K562 (cell line): ENCODE measurements at regions not wholly inside any gene's neighbourhood (a gene's known extent, or its start where the extent isn't known, plus 50 kb on each side); places are given as distances from the start of the nearest gene placed in this dataset.
"Not testable (repeated sequence)": the region's sequence is repeated elsewhere in the genome, so short reads cannot be mapped to it uniquely, and the experiment has no call there.

Source experiments
- ATAC-seq: fragments of 200-7000 bp; cut with Tn5 transposase; 3 replicates; pipeline ENCODE4 v1.9.1; 2020; ENCODE audit warnings: moderate library complexity
- BruUV-seq: library from RNA; stranded (reverse); fragments of 400-500 nt; replicated peaks from 2 replicates; lab custom pipeline; 2021; lab: Mats Ljungman, UMichigan
- CTCF ChIA-PET: fragments of 300-600 bp; formaldehyde crosslinking; extraction: SDS; loops from one replicate; lab custom pipeline; 2021; ENCODE audit warnings: low intra/inter-chr PET ratio; lab: Yijun Ruan, JAX
- POLR2A ChIA-PET: fragments of 300-600, 350-650 bp; sonication (Branson Sonifier 250); formaldehyde crosslinking; extraction: SDS; loops from one replicate; lab custom pipeline; 2021; ENCODE audit warnings: antibody characterized with exemption, inconsistent platforms; lab: Yijun Ruan, JAX
- DNase-seq, 4 experiments: peaks; one replicate each; pipeline versions ENCODE4 v3.0.0 to v3.0.0-alpha.2; 2011 to 2018; ENCODE audit warnings: low spot score in 3 of 4, mixed read lengths in 3 of 4; ENCODE audit errors: extremely low read depth in 1 of 4
- FAIRE-seq: peaks from 2 replicates; lab custom pipeline; 2011; peaks lifted over from hg19 to GRCh38; lab: Jason Lieb, UNC
- H2AFZ ChIP-seq: 2 replicates; pipeline ENCODE4 v1.6.0; 2011; ENCODE audit warnings: low read depth, low read length, control low read depth, inconsistent platforms
- H3K27ac ChIP-seq: fragments of 200-600 bp; 3 replicates; pipeline ENCODE4 v1.8.0; 2011; ENCODE audit warnings: low read depth, mild to moderate bottlenecking, control low read depth, inconsistent platforms, low read length, moderate library complexity, mixed read lengths; ENCODE audit errors: extremely low read depth
- H3K27me3 ChIP-seq, 2 experiments: fragments of 300-600 bp in 1 of 2; 2 replicates in 1 of 2; 3 replicates in 1 of 2; pipeline versions ENCODE4 v1.6.0 to v1.8.0; 2011; ENCODE audit warnings: inconsistent platforms in 2 of 2, low read length in 2 of 2, mild to moderate bottlenecking in 1 of 2, mixed read lengths in 1 of 2, moderate library complexity in 1 of 2; ENCODE audit not compliant: control insufficient read depth in 2 of 2, insufficient read depth in 2 of 2
- H3K36me3 ChIP-seq: fragments of 300-600 bp; 3 replicates; pipeline ENCODE4 v1.8.0; 2011; ENCODE audit warnings: mild to moderate bottlenecking, low read length, inconsistent platforms; ENCODE audit not compliant: control insufficient read depth, insufficient read depth
- H3K4me1 ChIP-seq, 2 experiments: fragments of 200-600 bp in 1 of 2; replicated peaks in 1 of 2; 2 replicates in 1 of 2; 3 replicates in 1 of 2; pipeline versions ENCODE4 v1.5.1 to v1.8.0; 2011; ENCODE audit warnings: inconsistent platforms in 2 of 2, low read length in 2 of 2, mild to moderate bottlenecking in 1 of 2, mixed read lengths in 1 of 2, moderate library complexity in 1 of 2; ENCODE audit not compliant: control insufficient read depth in 2 of 2, insufficient read depth in 2 of 2
- H3K4me2 ChIP-seq: 2 replicates; pipeline ENCODE4 v1.6.1; 2011; ENCODE audit warnings: low read length, control low read depth, inconsistent platforms, mixed read lengths; ENCODE audit not compliant: insufficient read depth
- H3K4me3 ChIP-seq: fragments of 200-600 bp; sonication (generic), shearing (Covaris generic); 2 replicates; pipeline ENCODE4 v1.5.1; 2016; ENCODE audit warnings: control low read depth, inconsistent platforms
- H3K79me2 ChIP-seq: fragments of 200-600 bp; 3 replicates; pipeline ENCODE4 v1.8.0; 2011; ENCODE audit warnings: low read length, inconsistent platforms; ENCODE audit not compliant: control insufficient read depth, insufficient read depth
- H3K9ac ChIP-seq, 2 experiments: 2 replicates each; pipeline versions ENCODE4 v1.6.0 to v1.6.1; 2011; ENCODE audit warnings: low read depth in 2 of 2, low read length in 2 of 2, control low read depth in 1 of 2, inconsistent platforms in 1 of 2, mild to moderate bottlenecking in 1 of 2, mixed read lengths in 1 of 2; ENCODE audit not compliant: insufficient read depth in 1 of 2
- H3K9me1 ChIP-seq: one replicate; pipeline ENCODE4 v1.6.0; 2011; ENCODE audit warnings: inconsistent platforms, mild to moderate bottlenecking, low read length, moderate library complexity; ENCODE audit not compliant: control insufficient read depth, insufficient read depth
- H3K9me3 ChIP-seq: replicated peaks from 2 replicates; pipeline ENCODE4 v1.5.1; 2011; ENCODE audit warnings: low read depth, low read length, inconsistent platforms; ENCODE audit not compliant: control insufficient read depth, insufficient read depth
- H4K20me1 ChIP-seq: replicated peaks from 2 replicates; pipeline ENCODE4 v1.6.1; 2011; ENCODE audit warnings: low read length, inconsistent platforms, mixed read lengths; ENCODE audit not compliant: control insufficient read depth, insufficient read depth
- ATF1 ChIP-seq, 2 experiments: fragments of 450-650 bp in 1 of 2; IDR thresholded peaks; 2 replicates each; pipeline ENCODE4 v1.6.1; 2016; ENCODE audit warnings: missing compliant biosample characterization in 1 of 2, missing genetic modification characterization in 1 of 2
- EHMT2 ChIP-seq: fragments of 450-650 bp; IDR thresholded peaks from 2 replicates; pipeline ENCODE4 v1.6.1; 2018; ENCODE audit warnings: antibody characterized with exemption
- HIVEP1 ChIP-seq: fragments of 250-450 bp; sonication (Bioruptor Pico); IDR thresholded peaks from 2 replicates; pipeline ENCODE4 v1.4.0; 2020; ENCODE audit warnings: mild to moderate bottlenecking
- MAFG ChIP-seq: fragments of 450-650 bp; conservative IDR thresholded peaks from 2 replicates; pipeline ENCODE4 v1.6.1; 2016; ENCODE audit warnings: missing genetic modification characterization, missing compliant biosample characterization
- MYNN ChIP-seq, 2 experiments: sonication (generic); formaldehyde crosslinking in 1 of 2; IDR thresholded peaks; 2 replicates each; pipeline versions ENCODE4 v1.5.0 to v1.6.1; 2016 to 2020; ENCODE audit warnings: antibody characterized with exemption in 1 of 2, missing genetic modification reagents in 1 of 2
- NONO ChIP-seq, 2 experiments: fragments of 200-400 bp in 1 of 2; fragments of 450-650 bp in 1 of 2; formaldehyde crosslinking in 1 of 2; IDR thresholded peaks; 2 replicates each; pipeline ENCODE4 v1.6.1; 2017; ENCODE audit warnings: low read depth in 2 of 2, mild to moderate bottlenecking in 2 of 2, moderate library complexity in 2 of 2, low read length in 1 of 2
- NR2C1 ChIP-seq, 2 experiments: fragments of 450-650 bp; IDR thresholded peaks; 2 replicates each; pipeline ENCODE4 v1.6.1; 2017; ENCODE audit warnings: mild to moderate bottlenecking in 2 of 2, antibody characterized with exemption in 1 of 2, inconsistent platforms in 1 of 2, missing compliant biosample characterization in 1 of 2, missing genetic modification characterization in 1 of 2
- PPARD ChIP-seq: fragments of 250-450 bp; sonication (Bioruptor Pico); IDR thresholded peaks from 2 replicates; pipeline ENCODE4 v1.8.0; 2022; ENCODE audit warnings: inconsistent platforms, mild to moderate bottlenecking, moderate library complexity
- PTBP1 ChIP-seq: fragments of 200-400 bp; formaldehyde crosslinking; IDR thresholded peaks from 2 replicates; pipeline ENCODE4 v1.6.1; 2017; ENCODE audit warnings: low read depth, low read length
- RBFOX2 ChIP-seq: fragments of 200-400 bp; formaldehyde crosslinking; IDR thresholded peaks from 2 replicates; pipeline ENCODE4 v1.6.1; 2017; ENCODE audit warnings: low read depth, mild to moderate bottlenecking, low read length, moderate library complexity
- STAG1 ChIP-seq: sonication (generic); formaldehyde crosslinking; IDR thresholded peaks from 2 replicates; pipeline ENCODE4 v1.5.0; 2020; ENCODE audit warnings: missing genetic modification reagents, borderline replicate concordance
- TAF9B ChIP-seq: fragments of 450-650 bp; IDR thresholded peaks from 2 replicates; pipeline ENCODE4 v1.6.1; 2018; ENCODE audit warnings: mild to moderate bottlenecking; ENCODE audit not compliant: partially characterized antibody
- TARDBP ChIP-seq: fragments of 450-650 bp; IDR thresholded peaks from 2 replicates; pipeline ENCODE4 v1.6.1; 2016
- THAP7 ChIP-seq: fragments of 250-450 bp; sonication (Bioruptor Pico); IDR thresholded peaks from 2 replicates; pipeline ENCODE4 v1.5.0; 2021
- ZNF316 ChIP-seq: fragments of 450-650 bp; IDR thresholded peaks from 2 replicates; pipeline ENCODE4 v1.6.1; 2016
- ZNF445 ChIP-seq: fragments of 250-450 bp; sonication (Bioruptor Pico); IDR thresholded peaks from 2 replicates; pipeline ENCODE4 v1.4.0; 2020; ENCODE audit warnings: low read depth, mild to moderate bottlenecking, moderate library complexity
- WGBS: fragments of 100-300 bp; shearing (Covaris generic); methylation state at CpG from one replicate; pipeline ENCODE4 v1.1.6; 2016; ENCODE audit warnings: low coverage, mixed read lengths; ENCODE audit not compliant: insufficient coverage; ENCODE audit errors: missing lambda C conversion rate; 5-methylcytosine and 5-hydroxymethylcytosine counted together
- in situ Hi-C: fragments of 300-500 bp; cut with MboI; formaldehyde crosslinking; loops from 4 replicates; pipeline ENCODE4 v1.15.0; 2018; ENCODE audit warnings: inconsistent platforms, mixed read lengths
- intact Hi-C: fragments of 100-400 bp; cut with micrococcal nuclease; formaldehyde crosslinking; loops from 2 replicates; pipeline ENCODE4 v1.14.2; 2022
- TF ChIP-seq, protein P1 (sequence below): fragments of 250-450 bp; sonication (Bioruptor Pico); IDR thresholded peaks from 2 replicates; pipeline ENCODE4 v1.4.0; 2020; ENCODE audit warnings: mild to moderate bottlenecking, moderate library complexity

GRCh38 chr15:30791239-30792175, 112.2 kb upstream of the FAN1 start (continued):
- TF ChIP-seq, protein P1, sequence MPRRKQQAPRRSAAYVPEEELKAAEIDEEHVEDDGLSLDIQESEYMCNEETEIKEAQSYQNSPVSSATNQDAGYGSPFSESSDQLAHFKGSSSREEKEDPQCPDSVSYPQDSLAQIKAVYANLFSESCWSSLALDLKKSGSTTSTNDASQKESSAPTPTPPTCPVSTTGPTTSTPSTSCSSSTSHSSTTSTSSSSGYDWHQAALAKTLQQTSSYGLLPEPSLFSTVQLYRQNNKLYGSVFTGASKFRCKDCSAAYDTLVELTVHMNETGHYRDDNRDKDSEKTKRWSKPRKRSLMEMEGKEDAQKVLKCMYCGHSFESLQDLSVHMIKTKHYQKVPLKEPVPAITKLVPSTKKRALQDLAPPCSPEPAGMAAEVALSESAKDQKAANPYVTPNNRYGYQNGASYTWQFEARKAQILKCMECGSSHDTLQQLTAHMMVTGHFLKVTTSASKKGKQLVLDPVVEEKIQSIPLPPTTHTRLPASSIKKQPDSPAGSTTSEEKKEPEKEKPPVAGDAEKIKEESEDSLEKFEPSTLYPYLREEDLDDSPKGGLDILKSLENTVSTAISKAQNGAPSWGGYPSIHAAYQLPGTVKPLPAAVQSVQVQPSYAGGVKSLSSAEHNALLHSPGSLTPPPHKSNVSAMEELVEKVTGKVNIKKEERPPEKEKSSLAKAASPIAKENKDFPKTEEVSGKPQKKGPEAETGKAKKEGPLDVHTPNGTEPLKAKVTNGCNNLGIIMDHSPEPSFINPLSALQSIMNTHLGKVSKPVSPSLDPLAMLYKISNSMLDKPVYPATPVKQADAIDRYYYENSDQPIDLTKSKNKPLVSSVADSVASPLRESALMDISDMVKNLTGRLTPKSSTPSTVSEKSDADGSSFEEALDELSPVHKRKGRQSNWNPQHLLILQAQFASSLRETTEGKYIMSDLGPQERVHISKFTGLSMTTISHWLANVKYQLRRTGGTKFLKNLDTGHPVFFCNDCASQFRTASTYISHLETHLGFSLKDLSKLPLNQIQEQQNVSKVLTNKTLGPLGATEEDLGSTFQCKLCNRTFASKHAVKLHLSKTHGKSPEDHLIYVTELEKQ (CRISPR knock-in tag), result no peak
- no peak for TF ChIP-seq MYNN (IDR thresholded peaks at IDR 0.05)
- TF ChIP-seq MYNN (CRISPR knock-in tag; IDR thresholded peaks at IDR 0.05), result no peak
- TF ChIP-seq TAF9B, result no peak
- peak; percentile 41; the same call in 1 of the 2 replicates for TF ChIP-seq MAFG (tag)
- no peak for TF ChIP-seq PPARD (CRISPR knock-in tag)
- no peak for TF ChIP-seq NONO (IDR thresholded peaks at IDR 0.05; ENCODE audit: low read depth in 2 of 2, low read length in 1 of 2)
- TF ChIP-seq TARDBP, result no peak
- TF ChIP-seq ZNF445 (CRISPR knock-in tag), result no peak
- peak; percentile 79 for TF ChIP-seq ZNF316
- TF ChIP-seq NR2C1 (IDR thresholded peaks at IDR 0.05), result no peak
- no peak for TF ChIP-seq NR2C1 (tag; IDR thresholded peaks at IDR 0.05)
- TF ChIP-seq ATF1 (CRISPR knock-in tag; IDR thresholded peaks at IDR 0.05), result no peak
- TF ChIP-seq ATF1 (tag; IDR thresholded peaks at IDR 0.05), result peak; percentile 36; the same call in 1 of the 2 replicates
- TF ChIP-seq HIVEP1 (CRISPR knock-in tag), result no peak
- TF ChIP-seq THAP7, result no peak
- 0 out of 2 replicates have a peak, but pooled peaks have one; percentile 22 for TF ChIP-seq EHMT2
- no peak for TF ChIP-seq RBFOX2
- no peak for TF ChIP-seq STAG1 (CRISPR knock-in tag)
- no peak for TF ChIP-seq PTBP1
- TF ChIP-seq, all 486 proteins: peak for 8

DNA sequence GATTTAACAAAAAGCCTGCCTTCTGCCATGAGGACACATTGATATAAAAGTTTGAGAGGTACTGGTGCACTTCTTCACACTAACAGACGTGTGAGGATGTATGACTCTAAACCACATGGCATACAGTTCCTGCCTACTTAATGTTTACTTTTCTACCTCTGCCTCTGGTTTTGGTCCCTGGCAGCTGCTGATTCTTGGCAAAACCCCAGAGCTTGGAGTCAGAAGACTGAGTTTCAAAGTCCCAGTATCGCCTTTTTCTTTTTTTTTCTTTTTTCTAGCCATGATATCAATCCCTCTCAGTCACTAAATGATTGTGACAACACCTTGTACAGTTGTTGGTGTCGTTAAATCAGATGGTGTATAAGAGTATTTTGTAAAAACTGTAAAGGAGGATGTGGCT, 110.9 kb upstream of the FAN1 start:
- DNase-seq, H3K4me1 ChIP-seq, in situ Hi-C loops, H3K36me3 ChIP-seq, CTCF ChIA-PET, H3K4me3 ChIP-seq, BruUV-seq, H2AFZ ChIP-seq, intact Hi-C loops, H3K9me1 ChIP-seq, H3K27ac ChIP-seq, H3K79me2 ChIP-seq, H3K9ac ChIP-seq, ATAC-seq, H3K9me3 ChIP-seq, FAIRE-seq, H4K20me1 ChIP-seq, H3K4me2 ChIP-seq, POLR2A ChIA-PET: not testable (repeated sequence)
- 0% methylated on average over 2 of the region's 3 CpGs for whole genome bisulfite sequencing
- peaks cover 0 to 11% of the 10 kb centered on the region in 2 experiments; a peak in 1 of 5 replicates for H3K27me3 ChIP-seq
